ENCODE measurements at regions not wholly inside any gene's neighbourhood (a gene's known extent, or its start where the extent isn't known, plus 50 kb on each side); places are given as distances from the start of the nearest gene placed in this dataset.

- no peak for DNase-seq (ENCODE audit: low read depth in 2 of 2)
These were observed 440.9 kb downstream of the BTBD3 start for GRCh38 chr20:12358655-12359009.

DNA sequence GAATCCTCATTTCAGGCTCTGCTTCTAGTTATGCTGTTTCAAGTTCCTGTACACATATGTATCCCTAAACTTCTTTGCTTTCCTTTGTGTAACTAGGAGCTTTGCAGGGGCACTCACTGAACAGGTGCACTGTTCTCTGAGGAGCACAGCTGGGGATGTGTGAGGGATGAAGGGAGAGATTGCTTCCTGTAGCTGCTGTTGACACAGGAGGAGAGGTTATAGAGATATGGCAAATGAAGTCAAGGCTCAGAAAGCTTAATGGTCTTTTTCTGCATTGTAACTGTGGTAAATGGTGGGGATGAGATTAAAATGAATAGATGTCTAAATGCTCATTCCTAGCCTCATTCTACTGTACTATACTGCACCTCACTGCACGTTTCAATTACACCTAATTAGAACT lies 454.3 kb downstream of the BTBD3 start:
- no peak for DNase-seq (ENCODE audit: low read depth in 2 of 2)

DNA sequence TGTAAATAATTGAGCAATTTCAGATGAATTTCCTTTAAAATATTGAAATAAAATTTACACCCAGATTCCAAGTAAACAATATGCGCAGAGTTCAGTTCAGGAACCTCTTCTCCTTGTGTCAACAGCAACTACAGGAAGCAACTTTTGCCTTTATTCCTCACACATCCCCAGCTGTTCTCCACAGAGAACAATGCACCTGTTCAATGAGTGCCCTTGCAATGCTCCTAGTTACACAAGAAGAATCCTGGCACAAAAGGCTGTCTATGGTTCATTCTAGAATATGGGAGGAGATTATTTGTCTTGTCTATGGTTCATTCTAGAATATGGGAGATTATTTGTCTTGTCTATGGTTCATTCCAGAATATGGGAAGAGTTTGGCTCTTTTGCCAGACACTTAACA lies 454.9 kb downstream of the BTBD3 start:
- DNase-seq (ENCODE audit: low read depth in 2 of 2), result no peak

- no peak for DNase-seq (ENCODE audit: low read depth in 2 of 2)
These were observed 458.3 kb downstream of the BTBD3 start for GRCh38 chr20:12375967-12376366.

- DNase-seq (ENCODE audit: low read depth in 2 of 2), result no peak
These were observed 466.1 kb downstream of the BTBD3 start for GRCh38 chr20:12383821-12384220.

GRCh38 chr20:12386821-12387220 lies 469.1 kb downstream of the BTBD3 start:
- no peak for DNase-seq (ENCODE audit: low read depth in 2 of 2)

DNA sequence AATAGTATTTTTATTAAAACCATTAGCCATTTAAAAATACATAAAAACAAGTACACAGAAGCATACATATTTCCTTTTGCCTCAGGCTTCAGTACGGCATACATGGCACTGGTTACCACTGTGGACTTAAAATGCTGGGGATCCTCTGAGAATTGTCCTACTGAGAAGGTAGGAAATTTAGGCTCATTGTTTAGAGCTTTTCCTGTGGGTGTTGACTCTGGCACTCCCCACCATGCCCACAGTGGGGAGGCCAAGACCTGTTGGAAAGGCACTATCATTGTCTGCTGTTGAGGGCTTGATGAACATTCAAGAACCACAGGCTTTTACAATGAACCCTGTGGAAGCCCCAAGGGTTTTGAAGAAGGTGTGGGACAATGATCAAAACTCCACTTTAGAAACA lies 473.4 kb downstream of the BTBD3 start:
- DNase-seq (ENCODE audit: low read depth in 2 of 2), result no peak

DNA sequence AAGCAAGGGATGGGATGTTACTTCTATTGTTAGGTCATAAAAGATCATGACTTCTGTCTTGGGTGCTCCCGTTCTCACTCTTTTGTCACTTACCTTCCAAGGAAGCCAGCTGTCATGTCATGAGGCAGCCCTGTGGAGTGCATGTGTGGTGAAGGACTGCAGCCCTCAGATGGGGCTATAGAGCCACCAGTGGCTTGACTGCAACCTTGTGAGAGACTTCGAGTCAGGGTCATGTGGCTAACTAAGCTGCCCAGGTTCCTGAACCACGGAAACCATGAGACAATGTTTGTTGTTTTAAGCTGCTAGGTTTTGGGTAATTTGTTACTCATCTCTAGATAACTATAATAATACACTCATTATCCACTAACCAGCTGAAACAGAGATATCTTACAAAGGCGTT lies 477.1 kb downstream of the BTBD3 start:
- DNase-seq (ENCODE audit: low read depth in 2 of 2), result no peak

- no peak for DNase-seq (ENCODE audit: low read depth in 2 of 2)
These were observed 477.7 kb downstream of the BTBD3 start for GRCh38 chr20:12395353-12395752.

DNA sequence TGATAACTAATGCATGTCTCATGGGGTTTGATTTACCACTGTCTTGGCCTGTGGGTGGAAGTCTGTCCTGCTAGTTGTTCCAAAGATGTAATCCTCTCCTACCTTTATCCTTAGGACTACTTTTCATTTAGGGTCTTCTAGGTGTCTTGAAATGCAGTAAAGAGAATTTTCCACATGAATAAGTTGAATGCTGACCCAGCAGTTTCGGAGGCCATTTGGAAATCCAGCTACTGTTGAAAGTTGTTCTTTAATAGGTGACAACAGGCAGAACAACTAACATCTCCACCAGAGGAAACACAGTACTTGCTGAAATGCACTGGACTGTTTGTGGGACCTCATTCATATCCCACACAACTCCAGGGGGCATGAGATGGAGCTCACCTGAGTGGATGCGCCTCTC lies 478.1 kb downstream of the BTBD3 start:
- no peak for DNase-seq (ENCODE audit: low read depth in 2 of 2)

GRCh38 chr20:12399110-12399836 lies 481.6 kb downstream of the BTBD3 start:
- no peak for DNase-seq (ENCODE audit: low read depth in 2 of 2)

GRCh38 chr20:12404941-12405340 lies 487.2 kb downstream of the BTBD3 start:
- no peak for DNase-seq (ENCODE audit: low read depth in 2 of 2)

GRCh38 chr20:12406978-12407377 lies 489.3 kb downstream of the BTBD3 start:
- no peak for DNase-seq (ENCODE audit: low read depth in 2 of 2)

GRCh38 chr20:12409501-12409900 lies 491.8 kb downstream of the BTBD3 start:
- no peak for DNase-seq (ENCODE audit: low read depth in 2 of 2)

DNA sequence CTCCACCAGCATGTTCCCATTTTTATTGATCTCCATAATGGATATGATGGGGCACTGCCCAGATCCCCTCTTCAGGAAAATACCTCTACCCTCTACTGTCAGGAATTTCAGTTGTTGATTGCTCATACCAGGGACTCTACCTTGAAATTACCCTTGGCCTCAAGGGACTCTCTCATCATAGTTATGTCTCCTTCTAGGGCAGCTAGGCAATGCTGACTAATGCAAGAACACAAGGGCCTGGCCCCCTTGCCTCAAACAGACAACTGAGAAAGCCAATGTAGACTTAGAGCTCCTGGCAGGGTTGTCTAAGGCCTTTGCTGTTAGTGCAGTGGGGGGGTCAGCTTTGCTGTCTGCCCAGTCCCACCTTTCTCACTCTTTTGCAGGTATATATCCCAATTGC lies 493.1 kb downstream of the BTBD3 start:
- no peak for DNase-seq (ENCODE audit: low read depth in 2 of 2)

DNA sequence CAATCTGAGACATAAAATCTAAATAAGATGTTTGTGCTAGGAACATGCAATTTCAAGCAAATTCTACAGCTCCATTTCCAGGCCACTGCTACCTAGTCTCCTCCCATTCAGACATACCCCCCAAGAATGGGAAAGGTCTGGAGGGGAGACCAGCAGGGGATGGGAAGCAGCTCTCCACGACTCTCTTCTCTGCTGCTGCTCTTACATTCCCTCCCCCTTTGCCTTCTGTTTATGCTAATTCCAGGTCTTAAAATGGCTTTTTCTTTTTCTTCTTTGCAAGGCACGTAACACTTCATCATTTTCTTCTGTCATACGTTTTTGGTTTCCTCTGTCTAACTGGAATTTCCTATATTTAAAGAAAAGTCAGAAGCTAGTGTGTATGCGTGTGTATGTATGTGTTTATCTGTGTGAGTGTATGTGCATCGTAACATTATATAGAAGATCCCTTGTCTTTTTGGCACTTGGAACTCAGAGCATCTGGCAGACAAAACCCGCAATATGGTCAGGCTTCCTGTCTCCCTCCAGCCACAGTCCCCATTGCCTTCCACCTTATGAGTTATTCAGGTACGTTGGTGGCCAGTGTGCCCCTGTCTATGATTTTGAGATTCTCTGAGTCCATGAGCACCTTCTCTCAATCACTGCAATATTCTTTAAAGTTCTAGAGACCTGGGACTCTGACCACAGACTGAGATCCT lies 493.7 kb downstream of the BTBD3 start:
- no peak for DNase-seq (ENCODE audit: low read depth in 2 of 2)

DNA sequence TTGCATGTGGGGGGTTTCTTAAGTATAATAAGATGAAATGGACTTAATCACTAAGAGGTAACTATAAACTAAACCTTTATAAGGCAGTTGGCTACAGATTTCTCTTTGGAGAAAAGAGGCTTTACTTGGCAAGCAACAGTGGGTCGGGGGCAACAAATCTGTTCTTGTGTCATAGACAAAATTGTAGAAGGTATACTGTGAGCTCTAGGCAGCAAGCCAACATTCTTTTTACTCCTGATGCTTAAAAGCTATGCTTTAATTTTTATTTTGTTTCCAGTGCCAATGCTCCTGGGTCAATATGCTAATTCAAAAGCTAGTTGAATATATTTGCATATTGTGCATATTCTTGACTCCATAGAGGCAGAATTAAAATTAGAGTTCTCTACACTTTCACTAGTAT lies 495.4 kb downstream of the BTBD3 start:
- no peak for DNase-seq (ENCODE audit: low read depth in 2 of 2)

- DNase-seq (ENCODE audit: low read depth in 2 of 2), result no peak
These were observed 497.0 kb downstream of the BTBD3 start for GRCh38 chr20:12414446-12415274.

DNA sequence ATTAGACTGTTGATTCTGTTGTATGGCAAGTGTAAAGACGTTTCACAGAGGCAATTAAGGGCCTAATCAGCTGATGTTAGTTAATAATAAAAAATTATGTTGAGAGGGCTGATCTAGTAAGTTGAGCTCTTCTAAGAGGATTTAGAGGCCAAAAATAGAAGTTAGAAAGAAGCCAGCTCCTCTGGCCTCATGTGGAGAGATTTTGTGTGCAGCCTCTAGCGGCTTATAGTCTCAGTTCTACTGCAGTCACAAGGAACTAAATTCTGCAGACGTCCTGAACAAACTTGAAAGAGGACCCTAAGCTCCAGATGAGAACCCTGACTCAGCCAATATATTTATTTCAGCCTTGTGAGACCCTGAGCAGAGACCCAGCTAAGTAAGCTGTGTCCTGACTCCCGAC lies 498.6 kb downstream of the BTBD3 start:
- DNase-seq (ENCODE audit: low read depth in 2 of 2), result no peak

DNA sequence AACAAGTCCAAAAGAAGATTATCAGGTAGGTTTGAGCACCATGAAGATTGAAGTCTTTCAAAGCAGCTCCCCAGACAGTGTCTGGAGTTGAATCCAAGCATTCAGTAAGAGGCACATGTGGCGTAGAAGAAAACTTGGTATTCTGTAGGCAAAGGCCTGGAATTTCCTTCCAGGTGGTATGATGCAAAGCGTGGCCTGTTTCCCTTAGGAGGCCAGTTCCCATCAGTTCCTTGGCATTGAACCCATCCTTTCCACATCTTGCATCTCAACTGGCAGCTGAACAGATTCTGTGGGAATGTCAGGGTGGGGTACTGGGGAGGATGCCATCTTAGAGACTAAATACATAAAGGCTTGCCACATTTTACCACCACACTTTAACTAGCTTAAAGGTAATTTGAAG lies 516.0 kb downstream of the BTBD3 start:
- no peak for DNase-seq (ENCODE audit: low read depth in 2 of 2)

DNA sequence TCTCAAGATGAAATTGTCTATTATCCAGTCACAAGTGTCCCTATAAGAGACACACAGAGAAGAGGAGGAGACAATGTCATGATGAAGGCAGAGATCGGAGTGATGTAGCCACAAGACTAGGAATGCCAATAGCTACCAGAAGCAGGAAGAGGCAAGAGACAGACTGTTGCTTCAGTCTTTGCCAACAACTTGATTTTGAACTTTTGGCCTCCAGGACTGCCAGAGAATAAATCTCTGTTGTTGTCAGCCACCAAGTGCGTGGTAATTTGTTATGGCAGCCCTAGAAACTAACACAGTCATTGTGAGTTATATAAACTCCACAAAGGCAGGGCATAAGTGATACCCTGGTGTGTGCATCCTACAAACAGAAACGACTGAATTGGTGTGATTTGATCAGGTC lies 517.0 kb downstream of the BTBD3 start:
- no peak for DNase-seq (ENCODE audit: low read depth in 2 of 2)

- no peak for DNase-seq (ENCODE audit: low read depth in 2 of 2)
These were observed 517.6 kb downstream of the BTBD3 start for GRCh38 chr20:12435268-12435667.

- DNase-seq (ENCODE audit: low read depth in 2 of 2), result no peak
These were observed 536.0 kb downstream of the BTBD3 start for GRCh38 chr20:12453711-12454110.

Measured in stimulated activated CD4-positive, alpha-beta T cell treated with anti-CD3 and anti-CD28 coated beads, Interleukin-12 subunit alpha, Interleukin-12 subunit beta, amount 100 ng/mL, for 24 hours (primary cell).